H1 (cell line): ENCODE measurements at regions not wholly inside any gene's neighbourhood (a gene's known extent, or its start where the extent isn't known, plus 50 kb on each side); places are given as distances from the start of the nearest gene placed in this dataset.

Experiments
- ATF2 ChIP-seq: IDR thresholded peaks from 2 replicates; pipeline ENCODE4 v1.6.1; 2012; ENCODE audit warnings: low read length, inconsistent platforms
- CBX5 ChIP-seq: fragments of 300-800, 300-1000 bp; sonication (generic); IDR thresholded peaks from 2 replicates; pipeline ENCODE4 v1.7.1; 2016; ENCODE audit warnings: antibody characterized with exemption, low read length, low read depth
- KDM1A ChIP-seq: fragments of 200-600, 300-600 bp; sonication (generic); IDR thresholded peaks from 2 replicates; pipeline ENCODE4 v1.7.1; 2016; ENCODE audit warnings: mild to moderate bottlenecking, low read length, borderline replicate concordance
- PHF8 ChIP-seq: fragments of 200-600 bp; sonication (generic); conservative IDR thresholded peaks from 2 replicates; pipeline ENCODE4 v1.7.1; 2012; ENCODE audit warnings: low read depth, mild to moderate bottlenecking, inconsistent platforms, low read length, moderate library complexity

- TF ChIP-seq ATF2 (no peak), CBX5 (no peak), PHF8 (no peak), KDM1A (no peak)
Measured at GRCh38 chr5:118439831-118440230, 548.5 kb downstream of the DTWD2 start (continued).
